Natural killer cell treated with Interleukin-12 subunit alpha and Interleukin-12 subunit beta and Interleukin-15 and Interleukin-18, amount 100 ng/mL, for 72 hours (primary cell): ENCODE measurements at regions not wholly inside any gene's neighbourhood (a gene's known extent, or its start where the extent isn't known, plus 50 kb on each side); places are given as distances from the start of the nearest gene placed in this dataset.

Experiments
- ATAC-seq, 2 donors: fragments of 150-1000 bp; cut with Tn5 transposase in 1 of 2; sonication (Bioruptor Pico), chemical (Tn5 transposase) in 1 of 2; 2 replicates each; pipeline ENCODE4 v1.10.0; 2021
- DNase-seq: peaks from one replicate; pipeline ENCODE4 v3.0.0; 2022; ENCODE audit warnings: low spot score
- H3K27ac Mint-ChIP-seq, 2 donors: 1 replicate in 1 of 2; 2 replicates in 1 of 2; pipeline ENCODE4 v1.8.0; 2022; ENCODE audit warnings: mixed read lengths in 2 of 2, mild to moderate bottlenecking in 1 of 2, moderate library complexity in 1 of 2
- H3K27me3 Mint-ChIP-seq, 2 donors: 1 replicate in 1 of 2; 2 replicates in 1 of 2; pipeline ENCODE4 v1.8.0; 2022; ENCODE audit warnings: mixed read lengths in 2 of 2
- H3K36me3 Mint-ChIP-seq: one replicate; pipeline ENCODE4 v1.8.0; 2022; ENCODE audit warnings: mixed read lengths
- H3K4me1 Mint-ChIP-seq, 2 donors: 1 replicate in 1 of 2; 2 replicates in 1 of 2; pipeline ENCODE4 v1.8.0; 2022; ENCODE audit warnings: low read depth in 2 of 2, mixed read lengths in 2 of 2, mild to moderate bottlenecking in 1 of 2
- H3K4me3 Mint-ChIP-seq: one replicate; pipeline ENCODE4 v1.8.0; 2022; ENCODE audit warnings: mixed read lengths
- H3K9me3 Mint-ChIP-seq: 2 replicates; pipeline ENCODE4 v1.8.0; 2022; ENCODE audit warnings: mixed read lengths

DNA sequence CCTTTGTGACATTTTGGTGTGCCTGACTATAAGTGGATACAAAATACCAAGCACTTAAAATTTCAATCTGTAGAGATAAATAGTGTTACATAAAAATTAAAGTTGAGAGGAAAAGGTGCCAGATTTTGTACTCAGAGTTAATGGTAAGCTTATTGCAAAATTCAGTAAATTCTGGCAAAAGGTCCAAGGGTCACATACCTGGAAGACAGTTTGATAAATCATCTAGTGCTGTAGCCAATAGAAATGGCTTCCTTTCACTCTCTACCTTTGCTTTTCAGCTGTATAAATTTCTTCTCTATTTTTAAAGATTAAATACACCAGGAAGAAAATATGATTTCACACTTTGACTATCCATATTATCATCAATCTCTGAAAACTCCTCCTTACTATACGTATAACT, 690.2 kb upstream of the NRSN1 start:
- Mint-ChIP-seq H3K27me3 (no peaks in the 10 kb centered on the region), H3K36me3 (peaks cover 14% of the 10 kb centered on the region), H3K4me3 (no peak overlapping the region), H3K9me3 (peaks cover 35% of the 10 kb centered on the region), H3K27ac (no peak overlapping the region), H3K4me1 (no peaks in the 10 kb centered on the region)
- no peak for ATAC-seq
- DNase-seq = no peak

DNA sequence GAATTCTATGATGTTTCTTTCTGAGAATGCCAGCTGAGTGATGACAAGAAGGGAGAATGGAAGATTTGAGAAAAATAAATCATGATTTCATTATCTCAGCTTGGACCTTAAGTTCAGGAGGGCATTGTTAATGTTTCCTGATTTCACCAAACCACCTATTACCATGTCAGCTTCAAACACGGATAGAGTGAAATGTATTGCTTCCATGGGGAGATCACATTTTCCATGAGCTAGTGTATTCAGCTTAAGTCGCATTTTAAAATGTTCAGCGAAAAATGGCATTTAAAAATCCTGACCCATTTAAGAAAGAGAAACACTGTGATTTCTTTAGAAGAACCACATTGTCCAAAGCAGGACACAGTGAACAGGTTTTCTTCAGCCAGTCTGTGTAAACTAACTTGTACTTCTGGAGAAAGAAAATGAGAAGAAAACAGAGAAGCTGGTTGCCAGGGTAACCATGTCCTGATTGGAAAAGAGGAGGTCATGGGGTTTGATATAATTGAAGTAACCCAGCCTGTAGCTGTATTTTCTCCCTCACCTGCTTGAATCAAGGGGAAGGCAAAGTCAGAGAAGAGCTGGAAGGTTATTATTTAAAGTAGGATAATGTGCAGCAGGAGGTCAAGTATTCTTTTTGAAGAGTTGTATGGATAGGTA, 684.1 kb upstream of the NRSN1 start:
- no peaks in the 10 kb centered on the region for H3K36me3 Mint-ChIP-seq
- no peak for ATAC-seq
- no peaks in the 10 kb centered on the region for H3K4me1 Mint-ChIP-seq
- no peak overlapping the region for H3K27ac Mint-ChIP-seq
- H3K9me3 Mint-ChIP-seq = peaks cover 31% of the 10 kb centered on the region
- no peak overlapping the region for H3K4me3 Mint-ChIP-seq
- DNase-seq = no peak
- no peaks in the 10 kb centered on the region for H3K27me3 Mint-ChIP-seq

DNA sequence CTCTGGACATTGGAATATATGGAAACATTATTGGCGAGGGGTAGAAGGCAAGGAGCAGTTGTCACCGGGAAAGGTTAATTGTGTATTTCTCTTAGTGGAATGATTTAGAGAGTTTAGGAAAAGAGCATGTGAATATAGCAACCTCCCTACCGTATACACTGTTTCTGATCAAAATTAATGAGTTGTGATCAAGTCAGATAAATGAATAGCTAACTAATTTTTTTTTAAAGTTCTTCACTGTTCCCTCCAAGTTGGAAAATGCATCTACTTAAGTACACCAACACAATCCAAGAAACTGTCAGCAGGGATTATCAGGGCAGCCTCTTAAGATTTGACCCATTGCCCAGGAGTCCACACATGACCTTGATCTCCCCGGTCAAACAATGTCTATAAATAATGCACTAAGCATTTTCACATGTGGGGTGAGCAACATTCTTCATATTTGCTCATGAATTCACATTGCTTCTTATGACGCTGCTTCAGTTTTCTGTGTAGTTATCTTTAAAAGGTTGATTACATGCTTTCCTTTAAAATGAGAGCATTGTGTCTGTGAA, 680.8 kb upstream of the NRSN1 start:
- ATAC-seq = no peak
- Mint-ChIP-seq H3K9me3 (peaks cover 18% of the 10 kb centered on the region), H3K36me3 (no peaks in the 10 kb centered on the region), H3K27ac (no peak overlapping the region), H3K27me3 (no peaks in the 10 kb centered on the region), H3K4me1 (no peaks in the 10 kb centered on the region), H3K4me3 (no peak overlapping the region)
- no peak for DNase-seq

GRCh38 chr6:23446469-23446967, 679.5 kb upstream of the NRSN1 start:
- Mint-ChIP-seq H3K4me1 (no peaks in the 10 kb centered on the region), H3K9me3 (peaks cover 13% of the 10 kb centered on the region), H3K4me3 (no peak overlapping the region), H3K27me3 (no peaks in the 10 kb centered on the region), H3K36me3 (no peaks in the 10 kb centered on the region), H3K27ac (no peak overlapping the region)
- no peak for DNase-seq
- no peak for ATAC-seq

DNA sequence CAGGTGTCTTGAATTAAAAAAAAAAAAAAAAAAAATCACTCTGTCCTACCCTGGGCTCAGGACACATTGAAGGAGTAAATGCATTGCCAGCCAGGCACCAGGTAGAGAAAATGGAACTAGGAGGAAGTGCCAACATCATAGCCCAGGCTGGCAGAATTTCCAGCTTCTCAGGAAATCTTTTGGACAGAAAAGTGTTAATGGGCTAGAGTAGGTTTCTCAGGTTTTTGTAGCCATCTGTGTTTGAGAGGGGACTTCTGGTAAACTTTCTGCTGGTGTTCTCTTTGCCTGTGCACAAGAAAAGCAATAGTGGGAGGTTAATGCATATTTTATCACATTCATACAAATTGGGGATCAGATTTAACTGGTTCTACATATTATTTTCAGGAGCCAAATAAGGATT, 678.3 kb upstream of the NRSN1 start:
- no peak overlapping the region for H3K4me3 Mint-ChIP-seq
- no peaks in the 10 kb centered on the region for H3K4me1 Mint-ChIP-seq
- H3K9me3 Mint-ChIP-seq = peaks cover 13% of the 10 kb centered on the region
- H3K27ac Mint-ChIP-seq = no peak overlapping the region
- peaks cover 4% of the 10 kb centered on the region for H3K36me3 Mint-ChIP-seq
- H3K27me3 Mint-ChIP-seq = no peaks in the 10 kb centered on the region
- ATAC-seq (no peak), DNase-seq (no peak)

GRCh38 chr6:23448281-23448680, 677.7 kb upstream of the NRSN1 start:
- DNase-seq = no peak
- no peak overlapping the region for H3K27ac Mint-ChIP-seq
- peaks cover 15% of the 10 kb centered on the region for H3K9me3 Mint-ChIP-seq
- no peaks in the 10 kb centered on the region for H3K4me1 Mint-ChIP-seq
- ATAC-seq = no peak
- no peaks in the 10 kb centered on the region for H3K27me3 Mint-ChIP-seq
- peaks cover 4% of the 10 kb centered on the region for H3K36me3 Mint-ChIP-seq
- no peak overlapping the region for H3K4me3 Mint-ChIP-seq

DNA sequence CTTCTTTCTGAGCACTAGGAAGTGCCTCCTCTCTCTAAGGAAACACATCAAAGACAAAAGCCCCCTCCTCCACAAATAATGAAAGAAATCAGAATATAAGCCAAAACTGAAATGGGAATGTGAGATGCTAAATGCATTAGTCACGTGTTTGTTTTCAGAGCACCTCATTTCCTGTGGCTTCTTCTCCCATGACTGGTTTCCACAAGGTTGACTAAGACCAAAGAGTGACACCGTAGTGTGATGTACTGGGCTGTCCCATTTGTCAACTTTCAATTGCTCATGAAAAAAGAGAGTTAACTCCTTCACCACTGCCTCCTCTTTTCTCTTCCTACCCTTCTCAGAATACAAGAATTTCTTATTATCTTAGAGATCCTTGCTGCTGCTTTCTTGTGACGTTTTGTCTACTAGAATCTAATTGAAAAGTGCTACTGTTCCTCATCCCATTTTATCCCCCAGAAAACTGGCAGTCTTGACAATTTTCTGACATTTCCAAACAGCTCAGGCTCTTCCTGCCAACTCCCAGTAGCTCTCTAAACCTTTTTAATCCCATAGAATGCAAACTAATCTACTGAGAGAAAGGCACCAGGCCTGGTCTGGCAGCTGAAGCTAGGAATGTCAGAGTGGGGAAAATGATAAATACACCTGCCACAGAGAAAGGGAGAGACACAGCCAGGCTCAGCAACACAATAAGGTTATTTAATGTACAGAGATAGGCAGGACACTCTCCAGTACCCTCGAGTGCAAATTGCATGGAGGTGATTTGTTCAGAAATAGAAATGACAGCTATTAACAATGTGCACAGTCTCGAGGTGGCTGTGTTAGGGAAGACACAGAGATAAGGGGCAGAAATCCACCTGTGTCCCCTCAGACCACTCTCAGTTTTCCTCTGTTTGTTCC, 671.7 kb upstream of the NRSN1 start:
- no peak for ATAC-seq

DNA sequence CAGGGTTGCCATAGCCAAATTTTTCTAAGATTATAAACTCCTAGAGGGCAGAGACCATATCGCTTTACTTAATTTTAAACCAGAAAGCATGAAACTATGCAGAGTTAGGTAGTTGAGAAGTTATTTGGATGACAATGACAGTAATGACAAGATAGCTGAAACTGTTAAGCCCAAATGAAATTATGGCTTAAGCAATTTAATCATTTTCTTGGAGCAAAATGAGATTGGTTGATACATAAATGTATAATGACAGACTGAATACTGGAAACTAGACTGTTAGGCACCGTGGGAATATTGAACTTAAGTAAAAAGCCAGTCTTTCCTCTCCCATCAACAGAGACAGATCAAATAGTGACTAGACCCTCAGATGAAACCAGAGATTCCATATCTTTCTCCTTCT, 670.3 kb upstream of the NRSN1 start:
- Mint-ChIP-seq H3K27ac (no peak overlapping the region), H3K9me3 (peaks cover 19% of the 10 kb centered on the region), H3K36me3 (peaks cover 4% of the 10 kb centered on the region), H3K4me1 (no peaks in the 10 kb centered on the region), H3K4me3 (no peak overlapping the region), H3K27me3 (no peaks in the 10 kb centered on the region)
- DNase-seq (no peak), ATAC-seq (no peak)

More for the DNA sequence above, 671.7 kb upstream of the NRSN1 start:
- Mint-ChIP-seq H3K27me3 (no peaks in the 10 kb centered on the region), H3K9me3 (peaks cover 19% of the 10 kb centered on the region), H3K27ac (no peak overlapping the region), H3K4me3 (no peak overlapping the region), H3K4me1 (no peaks in the 10 kb centered on the region), H3K36me3 (peaks cover 4% of the 10 kb centered on the region)
- no peak for DNase-seq

DNA sequence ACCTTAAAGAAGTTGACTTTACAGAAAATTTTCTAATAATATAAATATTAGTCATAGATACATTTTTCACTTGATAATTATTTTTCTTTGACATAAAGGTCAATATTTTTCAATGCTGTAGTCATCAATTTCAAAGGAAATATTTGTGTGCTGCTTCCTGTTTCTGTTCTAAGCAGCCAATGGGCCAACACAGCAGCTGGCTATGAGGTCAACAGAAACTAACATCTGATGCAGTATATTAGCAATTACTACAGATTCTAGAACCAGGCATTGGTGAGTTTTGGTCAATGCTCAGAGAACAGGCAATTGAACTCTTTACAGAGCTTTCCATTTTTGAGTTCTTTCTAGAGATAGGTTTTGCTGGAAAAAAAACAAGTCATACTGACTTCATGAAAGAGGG, 669.6 kb upstream of the NRSN1 start:
- Mint-ChIP-seq H3K4me3 (no peak overlapping the region), H3K4me1 (no peaks in the 10 kb centered on the region), H3K27ac (no peak overlapping the region), H3K36me3 (peaks cover 4% of the 10 kb centered on the region), H3K9me3 (peaks cover 18% of the 10 kb centered on the region), H3K27me3 (no peaks in the 10 kb centered on the region)
- no peak for ATAC-seq
- no peak for DNase-seq

- ATAC-seq = no peak
- peaks cover 14% of the 10 kb centered on the region for H3K9me3 Mint-ChIP-seq
- no peak overlapping the region for H3K27ac Mint-ChIP-seq
- H3K4me3 Mint-ChIP-seq = no peak overlapping the region
- peaks cover 4% of the 10 kb centered on the region for H3K36me3 Mint-ChIP-seq
- H3K27me3 Mint-ChIP-seq = no peaks in the 10 kb centered on the region
- no peaks in the 10 kb centered on the region for H3K4me1 Mint-ChIP-seq
- no peak for DNase-seq
These were observed 668.7 kb upstream of the NRSN1 start for GRCh38 chr6:23457321-23457720.

GRCh38 chr6:23465912-23466311, 660.1 kb upstream of the NRSN1 start:
- H3K4me1 Mint-ChIP-seq = no peaks in the 10 kb centered on the region
- no peak for ATAC-seq
- H3K9me3 Mint-ChIP-seq = peaks cover 4% of the 10 kb centered on the region
- H3K36me3 Mint-ChIP-seq = peaks cover 5% of the 10 kb centered on the region
- H3K27ac Mint-ChIP-seq = no peak overlapping the region
- no peak for DNase-seq
- H3K4me3 Mint-ChIP-seq = no peak overlapping the region
- H3K27me3 Mint-ChIP-seq = no peaks in the 10 kb centered on the region

DNA sequence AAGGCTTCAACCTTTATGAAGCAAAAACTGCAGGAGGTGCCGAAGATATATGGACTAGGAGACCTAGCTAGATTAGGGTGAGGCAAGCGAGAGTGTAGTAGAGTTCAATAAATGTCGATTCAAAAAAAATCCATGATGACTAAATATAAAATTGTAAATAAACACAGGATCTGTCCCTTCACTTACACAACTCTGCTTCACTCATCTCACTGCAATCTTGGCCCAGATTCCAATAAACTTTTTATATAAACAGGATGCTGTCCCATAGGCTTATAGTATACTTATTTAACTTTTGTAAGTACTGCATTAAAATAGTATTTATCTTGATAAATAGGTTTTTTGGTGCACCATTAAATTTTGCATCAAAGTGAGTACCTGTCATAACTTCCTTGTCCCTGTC, 648.4 kb upstream of the NRSN1 start:
- H3K4me3 Mint-ChIP-seq = no peak overlapping the region
- H3K27me3 Mint-ChIP-seq = no peaks in the 10 kb centered on the region
- H3K27ac Mint-ChIP-seq = no peak overlapping the region
- no peaks in the 10 kb centered on the region for H3K4me1 Mint-ChIP-seq
- H3K9me3 Mint-ChIP-seq = peaks cover 9% of the 10 kb centered on the region
- ATAC-seq = no peak
- DNase-seq = no peak
- no peaks in the 10 kb centered on the region for H3K36me3 Mint-ChIP-seq

DNA sequence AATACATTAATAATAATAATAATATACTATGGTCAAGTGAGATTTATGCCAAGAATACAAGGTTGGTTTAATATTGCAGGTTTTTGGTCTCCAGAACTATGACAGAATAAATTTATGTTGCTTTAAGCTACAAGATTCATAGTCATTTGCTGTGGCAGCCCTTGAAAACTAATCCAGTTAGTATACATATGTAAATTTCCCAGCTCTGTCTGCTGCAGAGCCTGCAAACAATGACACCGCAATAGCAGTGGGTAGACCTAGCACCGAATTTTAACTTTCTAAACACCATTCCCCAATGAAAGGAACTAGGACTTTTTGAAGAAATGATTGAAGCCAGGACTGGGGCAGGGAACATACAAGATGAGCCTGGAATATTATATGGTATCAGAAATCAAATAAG, 647.7 kb upstream of the NRSN1 start:
- peaks cover 13% of the 10 kb centered on the region for H3K9me3 Mint-ChIP-seq
- H3K36me3 Mint-ChIP-seq = peaks cover 5% of the 10 kb centered on the region
- H3K4me3 Mint-ChIP-seq = no peak overlapping the region
- DNase-seq = no peak
- no peak for ATAC-seq
- no peaks in the 10 kb centered on the region for H3K4me1 Mint-ChIP-seq
- no peak overlapping the region for H3K27ac Mint-ChIP-seq
- no peaks in the 10 kb centered on the region for H3K27me3 Mint-ChIP-seq

GRCh38 chr6:23483896-23484295, 642.1 kb upstream of the NRSN1 start:
- ATAC-seq (no peak), DNase-seq (no peak)
- Mint-ChIP-seq H3K36me3 (peaks cover 5% of the 10 kb centered on the region), H3K27me3 (no peaks in the 10 kb centered on the region), H3K4me1 (no peaks in the 10 kb centered on the region), H3K4me3 (no peak overlapping the region), H3K9me3 (peaks cover 21% of the 10 kb centered on the region), H3K27ac (no peak overlapping the region)
